ENCODE measurements at regions not wholly inside any gene's neighbourhood (a gene's known extent, or its start where the extent isn't known, plus 50 kb on each side); places are given as distances from the start of the nearest gene placed in this dataset.

DNA sequence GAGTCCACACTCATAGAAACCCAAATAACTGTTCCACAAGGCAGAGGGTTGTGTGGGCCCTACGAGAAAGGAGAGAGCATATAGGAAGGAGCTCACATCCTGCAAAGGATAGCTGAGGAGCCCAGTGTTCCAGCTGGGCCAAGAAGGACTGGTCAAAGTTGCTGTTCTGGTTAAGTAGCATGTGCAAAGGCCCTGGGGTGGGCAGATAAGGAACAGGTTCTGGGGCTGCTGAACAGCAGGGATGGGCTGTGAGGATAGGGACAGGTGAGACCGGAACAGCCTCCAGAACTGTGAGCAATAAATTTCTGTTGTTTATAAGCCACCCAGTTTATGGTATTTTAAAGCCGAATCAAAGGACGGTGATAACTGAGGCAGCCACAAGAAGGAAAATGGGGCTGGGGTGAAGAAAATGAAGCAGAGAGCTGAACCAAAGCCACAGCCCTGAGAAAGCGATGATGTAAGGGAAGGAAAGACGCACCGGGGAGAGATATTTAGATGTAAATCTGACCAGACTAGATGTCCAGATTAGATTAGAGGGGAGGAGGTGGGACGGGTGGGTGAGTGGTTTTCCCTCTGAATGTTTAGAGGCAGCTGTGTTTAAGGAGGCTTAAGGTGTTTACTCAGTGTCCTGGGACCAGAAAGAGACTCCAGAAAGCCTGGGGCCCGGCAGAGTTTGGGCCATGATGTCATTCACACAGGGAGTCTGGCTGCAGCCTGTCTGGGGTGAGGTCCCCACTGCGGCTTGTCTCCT is 180.8 kb upstream of the BCOR start:
- no peak overlapping the region for H3K4me3 ChIP-seq (ENCODE audit: low read depth, low read length)
- H3K36me3 ChIP-seq (ENCODE audit: control insufficient read depth, insufficient read depth, low read length) = no peaks in the 10 kb centered on the region
- H3K27me3 ChIP-seq (ENCODE audit: control insufficient read depth, insufficient read depth, low read length) = no peaks in the 10 kb centered on the region
- TF ChIP-seq, protein P1, sequence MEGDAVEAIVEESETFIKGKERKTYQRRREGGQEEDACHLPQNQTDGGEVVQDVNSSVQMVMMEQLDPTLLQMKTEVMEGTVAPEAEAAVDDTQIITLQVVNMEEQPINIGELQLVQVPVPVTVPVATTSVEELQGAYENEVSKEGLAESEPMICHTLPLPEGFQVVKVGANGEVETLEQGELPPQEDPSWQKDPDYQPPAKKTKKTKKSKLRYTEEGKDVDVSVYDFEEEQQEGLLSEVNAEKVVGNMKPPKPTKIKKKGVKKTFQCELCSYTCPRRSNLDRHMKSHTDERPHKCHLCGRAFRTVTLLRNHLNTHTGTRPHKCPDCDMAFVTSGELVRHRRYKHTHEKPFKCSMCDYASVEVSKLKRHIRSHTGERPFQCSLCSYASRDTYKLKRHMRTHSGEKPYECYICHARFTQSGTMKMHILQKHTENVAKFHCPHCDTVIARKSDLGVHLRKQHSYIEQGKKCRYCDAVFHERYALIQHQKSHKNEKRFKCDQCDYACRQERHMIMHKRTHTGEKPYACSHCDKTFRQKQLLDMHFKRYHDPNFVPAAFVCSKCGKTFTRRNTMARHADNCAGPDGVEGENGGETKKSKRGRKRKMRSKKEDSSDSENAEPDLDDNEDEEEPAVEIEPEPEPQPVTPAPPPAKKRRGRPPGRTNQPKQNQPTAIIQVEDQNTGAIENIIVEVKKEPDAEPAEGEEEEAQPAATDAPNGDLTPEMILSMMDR (IDR thresholded peaks at IDR 0.05; ENCODE audit: insufficient read depth, low read length, poor library complexity, severe bottlenecking) = no peak
- DNase-seq (ENCODE audit: low read depth) = no peak

DNA sequence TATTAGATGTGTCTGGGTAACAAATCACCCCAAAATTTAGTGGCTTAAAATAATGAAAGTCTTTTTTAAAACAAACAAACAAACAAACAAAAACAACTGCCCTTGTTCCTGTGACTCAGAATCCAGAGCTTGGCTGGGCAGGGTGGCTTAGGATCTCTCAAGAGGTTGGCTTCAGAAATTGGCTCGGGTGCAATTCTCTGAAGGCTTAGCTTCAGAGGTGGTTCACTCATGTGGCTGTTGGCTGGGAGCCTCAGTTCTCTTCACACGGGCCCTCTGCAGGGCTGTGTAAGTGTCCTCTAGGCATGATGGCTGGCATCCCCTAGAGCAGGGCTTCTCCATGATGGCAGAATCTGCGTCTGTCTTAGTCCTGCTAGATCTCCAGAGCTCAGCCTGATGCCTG is 179.9 kb upstream of the BCOR start:
- TF ChIP-seq, protein P1 (IDR thresholded peaks at IDR 0.05; ENCODE audit: insufficient read depth, low read length, poor library complexity, severe bottlenecking) = no peak
- Histone ChIP-seq H3K36me3 (ENCODE audit: control insufficient read depth, insufficient read depth, low read length) (no peaks in the 10 kb centered on the region), H3K4me3 (ENCODE audit: low read depth, low read length) (no peak overlapping the region), H3K27me3 (ENCODE audit: control insufficient read depth, insufficient read depth, low read length) (no peaks in the 10 kb centered on the region)
- DNase-seq (ENCODE audit: low read depth) = no peak

- H3K4me3 ChIP-seq (ENCODE audit: low read depth, low read length) = no peak overlapping the region
- no peak for DNase-seq (ENCODE audit: low read depth)
- H3K27me3 ChIP-seq (ENCODE audit: control insufficient read depth, insufficient read depth, low read length) = no peaks in the 10 kb centered on the region
- TF ChIP-seq, protein P1 (IDR thresholded peaks at IDR 0.05; ENCODE audit: insufficient read depth, low read length, poor library complexity, severe bottlenecking) = no peak
- H3K36me3 ChIP-seq (ENCODE audit: control insufficient read depth, insufficient read depth, low read length) = no peaks in the 10 kb centered on the region
Measured at GRCh38 chrX:40273356-40274050, 175.7 kb upstream of the BCOR start.

DNA sequence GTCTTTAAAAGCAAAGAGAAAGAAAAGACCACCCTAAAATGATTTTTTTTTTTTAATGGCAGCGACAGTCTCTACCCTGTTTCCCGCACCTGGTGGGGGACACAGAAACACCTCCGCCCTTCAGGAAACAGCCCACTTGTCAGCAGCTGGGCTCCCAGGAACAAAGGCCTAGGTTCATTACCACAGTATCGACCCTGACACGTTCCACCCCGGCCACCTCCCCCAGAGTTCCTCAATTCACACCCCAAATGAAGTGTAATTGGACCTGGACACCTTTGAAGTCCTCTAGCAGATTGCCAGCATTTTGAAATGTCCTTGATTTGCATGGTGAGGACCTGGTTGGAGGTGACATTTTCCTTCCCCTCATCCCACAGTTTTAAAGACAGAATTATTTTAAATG is 175.0 kb upstream of the BCOR start:
- H3K4me3 ChIP-seq (ENCODE audit: low read depth, low read length) = no peak overlapping the region
- no peaks in the 10 kb centered on the region for H3K27me3 ChIP-seq (ENCODE audit: control insufficient read depth, insufficient read depth, low read length)
- no peaks in the 10 kb centered on the region for H3K36me3 ChIP-seq (ENCODE audit: control insufficient read depth, insufficient read depth, low read length)

GRCh38 chrX:40272141-40272540 is 174.4 kb upstream of the BCOR start:
- DNase-seq (ENCODE audit: low read depth) = no peak
- Histone ChIP-seq H3K27me3 (ENCODE audit: control insufficient read depth, insufficient read depth, low read length) (no peaks in the 10 kb centered on the region), H3K4me3 (ENCODE audit: low read depth, low read length) (no peak overlapping the region), H3K36me3 (ENCODE audit: control insufficient read depth, insufficient read depth, low read length) (no peaks in the 10 kb centered on the region)
- TF ChIP-seq, protein P1 (IDR thresholded peaks at IDR 0.05; ENCODE audit: insufficient read depth, low read length, poor library complexity, severe bottlenecking) = no peak

More for the DNA sequence above, 175.0 kb upstream of the BCOR start:
- TF ChIP-seq, protein P1 (IDR thresholded peaks at IDR 0.05; ENCODE audit: insufficient read depth, low read length, poor library complexity, severe bottlenecking) = no peak
- DNase-seq (ENCODE audit: low read depth) = no peak
